NB4 (cell line): ENCODE measurements at regions not wholly inside any gene's neighbourhood (a gene's known extent, or its start where the extent isn't known, plus 50 kb on each side); places are given as distances from the start of the nearest gene placed in this dataset.

Source experiments
- DNase-seq: peaks from one replicate; pipeline ENCODE4 v3.0.0; 2010; ENCODE audit warnings: low read depth
- H3K4me3 ChIP-seq: one replicate; pipeline ENCODE4 v1.5.1; 2011; ENCODE audit warnings: mild to moderate bottlenecking, low read depth, low read length, moderate library complexity
- CTCF ChIP-seq: IDR thresholded peaks from one replicate; pipeline ENCODE4 v1.5.1; 2012; ENCODE audit warnings: low read depth, low read length
- MAX ChIP-seq: IDR thresholded peaks from 2 replicates; pipeline ENCODE4 v1.6.1; 2011; ENCODE audit warnings: low read depth, low read length
- MYC ChIP-seq: IDR thresholded peaks from 2 replicates; pipeline ENCODE4 v1.6.1; 2011; ENCODE audit warnings: low read depth, low read length
- POLR2A ChIP-seq: IDR thresholded peaks from 2 replicates; pipeline ENCODE4 v1.6.1; 2011; ENCODE audit warnings: mild to moderate bottlenecking; ENCODE audit not compliant: insufficient read length; ENCODE audit errors: extremely low read depth

- H3K4me3 ChIP-seq = no peak overlapping the region
- TF ChIP-seq CTCF (no peak), POLR2A (no peak), MAX (no peak), MYC (no peak)
- DNase-seq = no peak
Observed at GRCh38 chr3:23713641-23714040, 92.1 kb upstream of the UBE2E1 start.

GRCh38 chr3:23720059-23720458 lies 85.7 kb upstream of the UBE2E1 start:
- H3K4me3 ChIP-seq = no peak overlapping the region
- TF ChIP-seq POLR2A = no peak
- TF ChIP-seq MAX = no peak
- TF ChIP-seq CTCF = no peak
- TF ChIP-seq MYC = no peak
- no peak for DNase-seq

- no peak overlapping the region for H3K4me3 ChIP-seq
- DNase-seq = no peak
- no peak for TF ChIP-seq CTCF
- no peak for TF ChIP-seq MAX
- TF ChIP-seq POLR2A = no peak
- no peak for TF ChIP-seq MYC
Observed at GRCh38 chr3:23720885-23721284, 84.9 kb upstream of the UBE2E1 start.

GRCh38 chr3:23723141-23723540 lies 82.6 kb upstream of the UBE2E1 start:
- no peak overlapping the region for H3K4me3 ChIP-seq
- TF ChIP-seq POLR2A (no peak), MAX (no peak), MYC (no peak), CTCF (no peak)
- DNase-seq = no peak

- no peak overlapping the region for H3K4me3 ChIP-seq
- peak; percentile 60 for DNase-seq
- 0 out of 2 replicates have a peak, but pooled peaks have one; percentile 11 for TF ChIP-seq MAX
- TF ChIP-seq CTCF = no peak
- no peak for TF ChIP-seq MYC
- no peak for TF ChIP-seq POLR2A
Observed at GRCh38 chr3:23723930-23724329, 81.8 kb upstream of the UBE2E1 start.
